Loucy (cell line): ENCODE measurements at regions not wholly inside any gene's neighbourhood (a gene's known extent, or its start where the extent isn't known, plus 50 kb on each side); places are given as distances from the start of the nearest gene placed in this dataset.

ENCODE experiments used
- H2AFZ ChIP-seq: fragments of 200-600 bp; sonication (generic); 2 replicates; pipeline ENCODE4 v1.6.0; 2016; ENCODE audit warnings: antibody characterized with exemption, mild to moderate bottlenecking, low read length, moderate library complexity
- H3F3A ChIP-seq: fragments of 200-600 bp; 2 replicates; pipeline ENCODE4 v1.6.0; 2016; ENCODE audit warnings: antibody characterized with exemption, low read depth, mild to moderate bottlenecking
- H3K27me3 ChIP-seq: fragments of 200-600 bp; sonication (generic); 2 replicates; pipeline ENCODE4 v1.6.1; 2014; ENCODE audit warnings: low read length, mild to moderate bottlenecking; ENCODE audit not compliant: insufficient read depth, poor library complexity, severe bottlenecking
- H3K36me3 ChIP-seq: fragments of 200-600 bp; sonication (generic); 2 replicates; pipeline ENCODE4 v1.6.1; 2016; ENCODE audit warnings: low read length; ENCODE audit not compliant: insufficient read depth
- H3K4me1 ChIP-seq: fragments of 200-600 bp; sonication (generic); 2 replicates; pipeline ENCODE4 v1.5.1; 2014; ENCODE audit warnings: low read length, mild to moderate bottlenecking; ENCODE audit not compliant: insufficient read depth, poor library complexity, severe bottlenecking
- H3K4me2 ChIP-seq: fragments of 200-600 bp; sonication (generic); 2 replicates; pipeline ENCODE4 v1.6.0; 2014; ENCODE audit warnings: antibody characterized with exemption, low read length, low read depth, mild to moderate bottlenecking; ENCODE audit not compliant: poor library complexity, severe bottlenecking
- H3K4me3 ChIP-seq: fragments of 200-600 bp; sonication (generic); 2 replicates; pipeline ENCODE4 v1.5.1; 2014; ENCODE audit warnings: low read length, mild to moderate bottlenecking, mixed read lengths; ENCODE audit not compliant: poor library complexity, severe bottlenecking
- H3K79me2 ChIP-seq: fragments of 200-600 bp; sonication (generic); 2 replicates; pipeline ENCODE4 v1.6.1; 2014; ENCODE audit warnings: low read length; ENCODE audit not compliant: insufficient read depth
- H3K9ac ChIP-seq: fragments of 200-600 bp; sonication (generic); 2 replicates; pipeline ENCODE4 v1.6.0; 2014; ENCODE audit warnings: mild to moderate bottlenecking, low read depth, low read length, moderate library complexity; ENCODE audit not compliant: poor library complexity, severe bottlenecking
- H3K9me2 ChIP-seq: fragments of 200-600 bp; sonication (generic); replicated peaks from 2 replicates; pipeline ENCODE4 v1.6.1; 2016; ENCODE audit warnings: low read depth, low read length, mixed read lengths
- H3K9me3 ChIP-seq: fragments of 200-600 bp; sonication (generic); 2 replicates; pipeline ENCODE4 v1.6.1; 2014; ENCODE audit warnings: mild to moderate bottlenecking, antibody characterized with exemption, low read length, low read depth; ENCODE audit not compliant: insufficient read depth
- H4K20me1 ChIP-seq: fragments of 200-600 bp; sonication (generic); 2 replicates; pipeline ENCODE4 v1.6.0; 2014; ENCODE audit warnings: antibody characterized with exemption, low read length, mild to moderate bottlenecking; ENCODE audit not compliant: insufficient read depth, poor library complexity, severe bottlenecking
- CTCF ChIP-seq: fragments of 200-600 bp; sonication (generic); conservative IDR thresholded peaks from 2 replicates; pipeline ENCODE4 v1.5.1; 2014; ENCODE audit warnings: mild to moderate bottlenecking, antibody characterized with exemption, low read length
- EZH2phosphoT487 ChIP-seq: fragments of 200-600 bp; IDR thresholded peaks from 2 replicates; pipeline ENCODE4 v1.6.1; 2018; ENCODE audit warnings: antibody characterized with exemption, mild to moderate bottlenecking, moderate library complexity, borderline replicate concordance

DNA sequence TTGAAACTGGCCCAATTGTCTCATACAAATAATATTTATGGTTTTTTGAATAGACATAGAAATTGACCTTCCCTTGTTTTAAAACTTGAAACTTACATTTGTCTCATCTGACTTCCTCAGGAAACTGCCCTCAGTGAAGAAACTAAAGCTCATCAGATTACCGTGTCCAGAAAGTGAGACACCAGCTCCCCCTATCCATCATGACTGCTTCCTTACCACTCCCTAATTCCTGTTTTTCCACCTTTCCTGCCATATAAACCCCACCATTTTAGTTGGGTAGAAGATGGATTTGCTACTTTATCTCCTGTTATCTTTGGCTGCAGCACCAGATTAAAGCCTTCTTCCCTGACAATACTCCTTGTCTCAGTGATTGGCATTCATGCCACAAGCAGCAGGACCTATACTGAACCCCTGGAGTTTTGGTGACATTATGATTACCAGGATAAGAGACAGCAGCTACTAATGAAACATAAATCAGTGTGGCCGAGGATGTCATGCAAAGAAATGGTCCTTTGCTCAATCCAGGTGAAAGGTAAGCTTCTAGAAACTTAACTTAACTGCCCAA, 1627.6 kb upstream of the ZEB2 start:
- H3K36me3 ChIP-seq = no peaks in the 10 kb centered on the region
- no peaks in the 10 kb centered on the region for H3K79me2 ChIP-seq
- no peaks in the 10 kb centered on the region for H3K27me3 ChIP-seq
- H3K9ac ChIP-seq = no peak overlapping the region
- H3K4me2 ChIP-seq = no peak overlapping the region
- no peaks in the 10 kb centered on the region for H3K9me2 ChIP-seq
- H3K4me3 ChIP-seq = no peak overlapping the region
- TF ChIP-seq CTCF (no peak), EZH2phosphoT487 (no peak)
- H4K20me1 ChIP-seq = no peaks in the 10 kb centered on the region
- no peaks in the 10 kb centered on the region for H3K4me1 ChIP-seq
- no peak overlapping the region for H2AFZ ChIP-seq
- H3K9me3 ChIP-seq = no peaks in the 10 kb centered on the region
- no peaks in the 10 kb centered on the region for H3F3A ChIP-seq

- H3K9ac ChIP-seq = no peak overlapping the region
- no peaks in the 10 kb centered on the region for H3K79me2 ChIP-seq
- H2AFZ ChIP-seq = no peak overlapping the region
- no peaks in the 10 kb centered on the region for H3K9me3 ChIP-seq
- H3K36me3 ChIP-seq = no peaks in the 10 kb centered on the region
- H4K20me1 ChIP-seq = no peaks in the 10 kb centered on the region
- no peak overlapping the region for H3K4me2 ChIP-seq
- no peak overlapping the region for H3K4me3 ChIP-seq
- no peaks in the 10 kb centered on the region for H3F3A ChIP-seq
- no peaks in the 10 kb centered on the region for H3K27me3 ChIP-seq
- H3K4me1 ChIP-seq = no peaks in the 10 kb centered on the region
- H3K9me2 ChIP-seq = no peaks in the 10 kb centered on the region
- TF ChIP-seq EZH2phosphoT487 (no peak), CTCF (no peak)
These were observed 1624.1 kb upstream of the ZEB2 start for GRCh38 chr2:146143971-146144370.

GRCh38 chr2:146138820-146139219, 1618.9 kb upstream of the ZEB2 start:
- TF ChIP-seq CTCF = no peak
- TF ChIP-seq EZH2phosphoT487 = no peak
- Histone ChIP-seq H3F3A (no peaks in the 10 kb centered on the region), H2AFZ (no peak overlapping the region), H4K20me1 (no peaks in the 10 kb centered on the region), H3K4me1 (no peaks in the 10 kb centered on the region), H3K36me3 (no peaks in the 10 kb centered on the region), H3K4me2 (no peak overlapping the region), H3K27me3 (no peaks in the 10 kb centered on the region), H3K79me2 (no peaks in the 10 kb centered on the region), H3K9me2 (no peaks in the 10 kb centered on the region), H3K9ac (no peak overlapping the region), H3K9me3 (no peaks in the 10 kb centered on the region), H3K4me3 (no peak overlapping the region)
